OCI-M2 (cell line): ENCODE measurements at regions not wholly inside any gene's neighbourhood (a gene's known extent, or its start where the extent isn't known, plus 50 kb on each side); places are given as distances from the start of the nearest gene placed in this dataset.

Experiments
- DNase-seq: peaks from one replicate; lab custom pipeline; 2025; ENCODE audit not compliant: unreplicated experiment; lab: John Stamatoyannopoulos, UW

- DNase-seq: no peak
These were observed 109.6 kb upstream of the ACSL4 start for GRCh38 chrX:109842611-109843010.

DNA sequence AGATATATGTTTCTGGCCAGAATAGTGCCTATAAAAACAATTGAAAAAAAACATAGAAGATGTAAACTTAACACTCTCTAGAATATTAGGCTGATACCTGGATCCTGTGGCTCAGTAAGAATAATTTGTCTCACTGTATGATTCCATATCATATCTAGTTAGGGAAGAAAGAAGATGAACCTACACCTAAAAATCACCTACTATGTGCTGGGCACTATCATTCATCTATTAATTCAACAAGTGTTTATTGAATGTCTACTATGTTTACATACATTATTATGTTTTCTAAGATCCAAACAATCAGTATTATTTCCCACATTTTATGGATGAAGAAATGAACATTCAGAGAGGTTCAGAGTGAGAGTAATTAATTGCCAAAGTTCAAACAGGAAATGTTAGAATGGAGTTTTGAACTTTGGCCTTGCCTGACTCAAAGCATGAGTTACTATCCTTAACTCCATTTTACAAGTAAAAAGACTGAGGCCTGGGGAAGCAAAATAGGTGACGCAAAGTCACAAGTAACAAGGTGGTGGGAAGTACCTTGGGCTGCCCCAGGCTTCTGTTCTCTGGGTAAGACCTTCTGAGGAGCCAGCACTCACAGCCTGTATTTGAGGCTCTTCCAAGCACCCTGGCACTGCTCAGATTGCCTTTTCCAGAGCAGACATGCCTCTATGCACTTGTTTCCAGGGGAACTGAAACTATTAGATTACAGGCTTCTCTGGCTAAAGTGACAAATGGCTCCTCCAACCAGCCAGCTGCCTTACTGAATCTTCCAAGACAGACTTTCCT lies 111.1 kb upstream of the ACSL4 start:
- no peak for DNase-seq

GRCh38 chrX:109844986-109845385 lies 111.9 kb upstream of the ACSL4 start:
- no peak for DNase-seq

- DNase-seq: no peak
These were observed 112.9 kb upstream of the ACSL4 start for GRCh38 chrX:109845996-109846395.

- no peak for DNase-seq
These were observed 114.5 kb upstream of the ACSL4 start for GRCh38 chrX:109847257-109848187.

GRCh38 chrX:109848461-109849050 lies 115.5 kb upstream of the ACSL4 start:
- no peak for DNase-seq

- DNase-seq: no peak
These were observed 121.0 kb upstream of the ACSL4 start for GRCh38 chrX:109854096-109854495.

GRCh38 chrX:109855501-109855900 lies 122.4 kb upstream of the ACSL4 start:
- no peak for DNase-seq

DNA sequence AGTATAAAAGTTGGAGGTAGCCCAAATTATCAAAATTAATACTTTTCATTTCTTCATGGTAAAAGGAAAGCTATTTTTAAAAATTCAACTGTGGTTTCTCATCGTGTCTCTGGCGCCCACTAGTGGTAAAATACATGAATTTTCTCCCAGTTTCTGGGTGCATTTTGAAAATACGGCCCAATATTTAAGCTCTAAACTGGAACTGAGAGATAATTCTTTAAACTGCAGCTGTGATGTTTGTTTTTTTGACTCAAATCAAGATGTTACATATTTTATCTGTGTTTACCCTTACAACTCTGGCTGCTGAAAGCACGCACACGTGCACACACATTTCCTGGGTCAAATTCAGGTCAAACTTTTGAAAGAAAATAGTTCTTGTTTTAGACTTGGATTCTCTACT lies 123.9 kb upstream of the ACSL4 start:
- DNase-seq: no peak

DNA sequence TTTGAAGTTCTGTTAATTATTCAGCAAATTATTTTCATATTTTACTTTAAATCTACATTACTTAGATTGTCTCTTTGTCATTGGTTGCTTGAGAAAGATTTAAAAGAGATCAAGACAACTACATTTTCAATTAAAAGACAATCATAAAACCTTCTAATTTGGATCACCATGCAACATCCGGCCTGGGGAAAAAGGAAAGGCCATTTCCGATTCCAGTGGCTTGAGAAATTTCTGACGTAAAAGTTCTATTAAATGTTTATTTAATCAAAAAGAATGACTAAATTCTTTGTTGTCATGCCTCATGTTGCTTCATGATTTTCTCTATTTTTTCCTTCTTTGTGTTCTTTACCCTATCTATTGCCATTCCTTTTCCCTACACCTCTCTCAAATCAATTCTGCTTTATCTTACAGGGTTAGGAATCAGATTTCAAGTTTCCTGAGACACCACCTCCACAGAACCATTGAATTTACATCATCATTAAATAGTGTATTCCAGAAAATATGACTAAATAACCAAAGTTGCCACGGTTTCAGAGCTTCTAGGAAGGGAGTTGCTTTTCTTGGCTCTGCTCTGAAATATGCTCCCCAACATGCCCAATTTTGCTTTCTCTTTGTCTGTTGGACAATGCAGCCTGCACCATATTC lies 124.6 kb upstream of the ACSL4 start:
- no peak for DNase-seq

DNA sequence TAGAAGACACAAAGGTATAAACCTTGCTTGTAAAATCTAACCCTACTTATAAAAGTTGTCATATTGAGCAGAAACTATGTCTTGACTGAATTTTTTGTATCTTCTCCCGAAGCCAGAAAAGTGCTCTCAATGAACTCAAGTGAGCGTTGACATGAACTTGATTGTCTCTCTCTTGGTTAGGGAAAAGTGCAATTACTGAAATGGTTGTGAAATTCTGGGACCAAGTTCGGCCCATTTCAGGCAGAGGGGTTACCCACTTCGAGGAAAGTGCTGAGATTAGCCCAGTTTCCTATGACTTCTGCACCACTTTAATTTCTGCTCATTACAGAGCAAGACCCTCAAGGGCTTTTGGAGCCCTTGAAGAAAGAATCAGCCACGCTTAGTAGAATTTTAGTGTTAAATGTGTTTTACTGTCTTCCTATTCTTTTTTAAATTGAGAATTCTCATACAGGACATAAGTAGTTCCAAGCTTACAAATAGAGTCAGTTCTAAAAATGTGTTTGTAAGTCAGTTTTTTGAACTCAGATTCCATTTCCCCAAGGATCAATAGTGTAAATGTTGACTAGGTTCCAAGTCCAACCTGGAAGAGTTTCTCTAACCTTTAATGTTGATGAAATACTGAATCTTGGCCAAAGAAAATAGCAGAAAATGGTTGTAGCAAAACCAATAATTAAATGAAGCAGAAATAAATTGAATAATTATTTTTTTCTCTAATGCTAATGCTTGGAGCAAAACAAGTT lies 125.7 kb upstream of the ACSL4 start:
- no peak for DNase-seq

DNA sequence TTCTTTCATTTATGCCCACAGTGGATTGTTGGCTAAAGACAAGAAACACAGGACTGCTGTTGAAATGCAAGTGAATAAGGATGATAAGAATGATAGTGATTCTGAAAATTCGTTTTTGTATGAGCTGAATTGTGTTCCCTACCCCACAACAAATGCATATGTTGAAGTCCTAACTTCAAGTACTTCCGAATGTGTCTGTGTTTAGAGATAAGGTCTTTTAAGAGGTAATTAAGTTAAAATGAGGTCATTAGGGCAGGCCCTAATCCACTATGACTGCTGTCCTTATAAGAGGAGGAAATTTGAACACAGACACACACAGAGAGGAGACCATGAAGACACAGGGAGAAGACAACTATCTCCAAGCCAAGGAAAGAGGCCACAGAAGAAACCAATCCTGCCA lies 126.6 kb upstream of the ACSL4 start:
- no peak for DNase-seq

GRCh38 chrX:109862433-109862832 lies 129.4 kb upstream of the ACSL4 start:
- DNase-seq: no peak

DNA sequence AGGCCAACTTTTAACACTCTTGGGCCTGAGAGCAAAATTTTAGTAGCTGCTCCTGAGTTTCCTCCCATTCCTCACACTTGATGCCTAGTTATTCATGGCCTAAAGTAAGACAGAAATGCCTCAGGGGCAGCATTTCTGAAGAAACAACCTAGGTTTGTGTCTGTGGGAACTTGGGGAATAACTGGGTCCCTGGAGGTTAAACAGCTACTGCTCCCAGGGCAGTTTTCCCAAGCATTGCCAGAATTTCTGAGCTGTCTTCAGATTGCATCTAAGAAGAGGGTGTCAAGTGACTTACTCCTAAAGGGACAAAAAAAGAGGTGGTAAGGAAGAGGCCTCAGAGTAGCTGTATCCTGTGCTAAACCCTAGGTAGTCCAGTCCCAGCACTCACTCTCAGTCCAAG lies 130.8 kb upstream of the ACSL4 start:
- DNase-seq: no peak

- DNase-seq: no peak
These were observed 131.6 kb upstream of the TMEM164 start for GRCh38 chrX:109871121-109871888.

DNA sequence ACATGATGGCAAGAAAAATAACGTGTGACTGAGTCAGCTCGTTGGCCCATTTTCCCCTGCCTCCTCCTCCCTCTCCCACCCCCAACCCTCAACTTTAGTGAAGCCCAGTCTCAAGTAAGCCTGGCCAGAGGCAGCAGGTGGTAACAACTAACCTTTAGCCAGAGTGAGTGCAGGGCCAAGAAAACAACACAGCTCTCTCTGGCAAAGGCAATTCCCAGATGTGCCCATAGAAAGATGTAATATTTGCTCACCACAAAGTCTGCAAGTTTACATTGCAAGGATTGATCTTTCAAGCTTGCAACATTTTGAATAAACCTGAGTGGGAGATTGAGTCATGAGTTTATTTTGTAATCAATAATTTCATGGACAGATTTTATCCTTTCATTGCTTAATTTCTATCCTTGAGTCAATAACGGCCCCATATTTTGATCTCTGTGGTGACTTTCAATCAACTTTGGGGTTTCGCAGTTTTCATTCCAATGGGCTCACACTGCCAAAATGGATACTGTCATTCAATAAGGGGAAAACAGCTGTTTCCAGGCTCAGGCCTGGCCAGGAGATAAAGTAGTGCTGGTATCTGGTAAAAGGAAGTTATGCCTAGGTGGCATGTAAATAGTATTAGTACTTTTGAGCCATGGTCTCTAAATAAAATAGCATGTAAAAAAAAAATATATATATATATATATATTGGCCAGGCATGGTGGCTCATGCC lies 130.7 kb upstream of the TMEM164 start:
- DNase-seq: no peak

GRCh38 chrX:109873574-109873973 lies 129.3 kb upstream of the TMEM164 start:
- DNase-seq: no peak

- no peak for DNase-seq
These were observed 128.9 kb upstream of the TMEM164 start for GRCh38 chrX:109873983-109874382.

- DNase-seq: no peak
These were observed 128.4 kb upstream of the TMEM164 start for GRCh38 chrX:109874548-109874947.
